ENCODE measurements at regions not wholly inside any gene's neighbourhood (a gene's known extent, or its start where the extent isn't known, plus 50 kb on each side); places are given as distances from the start of the nearest gene placed in this dataset.

DNA sequence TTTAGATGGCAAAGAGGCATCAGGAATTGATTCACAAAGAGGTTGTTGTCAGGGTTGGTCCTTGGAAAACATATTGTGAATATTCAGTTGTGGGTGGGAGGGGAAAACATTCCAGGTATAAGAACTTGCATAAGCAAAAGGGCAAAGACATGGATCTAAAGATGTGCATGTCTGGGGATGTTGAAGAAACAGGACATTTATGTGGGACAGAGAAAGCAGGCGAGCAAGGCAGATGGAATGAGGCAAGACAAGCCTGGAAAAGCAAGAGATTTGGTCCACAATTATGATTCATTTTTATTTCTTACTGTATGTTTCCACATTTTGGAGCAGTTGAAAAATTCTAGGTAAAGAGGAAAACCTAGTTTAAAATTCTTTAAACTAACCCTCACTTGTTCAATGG, 134.9 kb upstream of the CXXC4 start:
- TF ChIP-seq, protein P1, sequence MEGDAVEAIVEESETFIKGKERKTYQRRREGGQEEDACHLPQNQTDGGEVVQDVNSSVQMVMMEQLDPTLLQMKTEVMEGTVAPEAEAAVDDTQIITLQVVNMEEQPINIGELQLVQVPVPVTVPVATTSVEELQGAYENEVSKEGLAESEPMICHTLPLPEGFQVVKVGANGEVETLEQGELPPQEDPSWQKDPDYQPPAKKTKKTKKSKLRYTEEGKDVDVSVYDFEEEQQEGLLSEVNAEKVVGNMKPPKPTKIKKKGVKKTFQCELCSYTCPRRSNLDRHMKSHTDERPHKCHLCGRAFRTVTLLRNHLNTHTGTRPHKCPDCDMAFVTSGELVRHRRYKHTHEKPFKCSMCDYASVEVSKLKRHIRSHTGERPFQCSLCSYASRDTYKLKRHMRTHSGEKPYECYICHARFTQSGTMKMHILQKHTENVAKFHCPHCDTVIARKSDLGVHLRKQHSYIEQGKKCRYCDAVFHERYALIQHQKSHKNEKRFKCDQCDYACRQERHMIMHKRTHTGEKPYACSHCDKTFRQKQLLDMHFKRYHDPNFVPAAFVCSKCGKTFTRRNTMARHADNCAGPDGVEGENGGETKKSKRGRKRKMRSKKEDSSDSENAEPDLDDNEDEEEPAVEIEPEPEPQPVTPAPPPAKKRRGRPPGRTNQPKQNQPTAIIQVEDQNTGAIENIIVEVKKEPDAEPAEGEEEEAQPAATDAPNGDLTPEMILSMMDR (conservative IDR thresholded peaks at IDR 0.05; ENCODE audit: low read length): no peak
- no peak for TF ChIP-seq EZH2phosphoT487 (IDR thresholded peaks at IDR 0.05; ENCODE audit: borderline replicate concordance, low read depth, low read length)
